ENCODE measurements at regions not wholly inside any gene's neighbourhood (a gene's known extent, or its start where the extent isn't known, plus 50 kb on each side); places are given as distances from the start of the nearest gene placed in this dataset.

GRCh38 chr6:25058441-25058840 lies 122.7 kb upstream of the RIPOR2 start:
- intact Hi-C loops (cut with DNase I) = no loop called here
- DNase-seq (ENCODE audit: low spot score) (no peak), ATAC-seq (no peak)

GRCh38 chr6:25058941-25059340 lies 123.2 kb upstream of the RIPOR2 start:
- no peak for DNase-seq (ENCODE audit: low spot score)
- no peak for ATAC-seq
- intact Hi-C loops (cut with DNase I) = no loop called here

- intact Hi-C loops (cut with DNase I) = no loop called here
- ATAC-seq = no peak
- DNase-seq (ENCODE audit: low spot score) = no peak
Observed at GRCh38 chr6:25060522-25060921, 124.8 kb upstream of the RIPOR2 start.

- DNase-seq (ENCODE audit: low spot score) (no peak), ATAC-seq (peak; percentile 71)
- intact Hi-C loops (cut with DNase I) = no loop called here
Observed at GRCh38 chr6:25061289-25061936, 125.7 kb upstream of the RIPOR2 start.

- no peak for DNase-seq (ENCODE audit: low spot score)
- intact Hi-C loops (cut with DNase I) = no loop called here
- ATAC-seq = peak; percentile 11
Observed at GRCh38 chr6:25062070-25062811, 126.5 kb upstream of the RIPOR2 start.

GRCh38 chr6:25064006-25064405 lies 128.2 kb upstream of the RIPOR2 start:
- DNase-seq (ENCODE audit: low spot score) (no peak), ATAC-seq (no peak)
- intact Hi-C loops (cut with DNase I) = no loop called here

GRCh38 chr6:25065666-25066065 lies 129.9 kb upstream of the RIPOR2 start:
- ATAC-seq (no peak), DNase-seq (ENCODE audit: low spot score) (no peak)
- intact Hi-C loops (cut with DNase I) = loop anchor here (5.0 kb wide), 1 partner anchor 208 kb away; no protein-coding TSS in a partner anchor

GRCh38 chr6:25066593-25066992 lies 130.8 kb upstream of the RIPOR2 start:
- ATAC-seq (peak; percentile 58), DNase-seq (ENCODE audit: low spot score) (no peak)
- intact Hi-C loops (cut with DNase I) = loop anchor here (5.0 kb wide), 1 partner anchor 209 kb away; no protein-coding TSS in a partner anchor

- no peak for DNase-seq (ENCODE audit: low spot score)
- intact Hi-C loops (cut with DNase I) = loop anchor here (5.0 kb wide), 1 partner anchor 212 kb away; no protein-coding TSS in a partner anchor
- ATAC-seq = peak; percentile 75
Observed at GRCh38 chr6:25068866-25069265, 133.1 kb upstream of the RIPOR2 start.

GRCh38 chr6:25070547-25071366 lies 135.0 kb upstream of the RIPOR2 start:
- ATAC-seq = peak; percentile 82

GRCh38 chr6:25078141-25078540 lies 142.4 kb upstream of the RIPOR2 start:
- DNase-seq (ENCODE audit: low spot score) = no peak
- intact Hi-C loops (cut with DNase I) = no loop called here
- ATAC-seq = no peak

More at GRCh38 chr6:25070547-25071366, 135.0 kb upstream of the RIPOR2 start:
- intact Hi-C loops (cut with DNase I) = no loop called here
- DNase-seq (ENCODE audit: low spot score) = peak; percentile 87

- intact Hi-C loops (cut with DNase I) = no loop called here
- ATAC-seq (no peak), DNase-seq (ENCODE audit: low spot score) (no peak)
Observed at GRCh38 chr6:25083784-25084507, 148.2 kb upstream of the RIPOR2 start.

GRCh38 chr6:25084508-25084833 lies 148.7 kb upstream of the RIPOR2 start:
- DNase-seq (ENCODE audit: low spot score) (no peak), ATAC-seq (no peak)
- intact Hi-C loops (cut with DNase I) = no loop called here

- ATAC-seq = no peak
- intact Hi-C loops (cut with DNase I) = no loop called here
- DNase-seq (ENCODE audit: low spot score) = no peak
Observed at GRCh38 chr6:25085756-25086155, 150.0 kb upstream of the RIPOR2 start.

- intact Hi-C loops (cut with DNase I) = no loop called here
- no peak for DNase-seq (ENCODE audit: low spot score)
- no peak for ATAC-seq
Observed at GRCh38 chr6:25086500-25087091, 150.8 kb upstream of the RIPOR2 start.

- intact Hi-C loops (cut with DNase I) = no loop called here
- ATAC-seq = no peak
- no peak for DNase-seq (ENCODE audit: low spot score)
Observed at GRCh38 chr6:25088513-25088912, 152.8 kb upstream of the RIPOR2 start.

GRCh38 chr6:25089442-25089841 lies 153.7 kb upstream of the RIPOR2 start:
- no peak for ATAC-seq
- intact Hi-C loops (cut with DNase I) = no loop called here

GRCh38 chr6:25094726-25095125 lies 159.0 kb upstream of the RIPOR2 start:
- intact Hi-C loops (cut with DNase I) = no loop called here
- ATAC-seq = no peak
- DNase-seq (ENCODE audit: low spot score) = no peak

More at GRCh38 chr6:25089442-25089841, 153.7 kb upstream of the RIPOR2 start:
- DNase-seq (ENCODE audit: low spot score) = no peak

GRCh38 chr6:25100288-25100687 lies 164.5 kb upstream of the RIPOR2 start:
- DNase-seq (ENCODE audit: low spot score) = no peak
- no peak for ATAC-seq
- intact Hi-C loops (cut with DNase I) = no loop called here
